NB4 (cell line): ENCODE measurements at regions not wholly inside any gene's neighbourhood (a gene's known extent, or its start where the extent isn't known, plus 50 kb on each side); places are given as distances from the start of the nearest gene placed in this dataset.

Experiments
- DNase-seq: peaks from one replicate; pipeline ENCODE4 v3.0.0; 2010; ENCODE audit warnings: low read depth
- H3K4me3 ChIP-seq: one replicate; pipeline ENCODE4 v1.5.1; 2011; ENCODE audit warnings: mild to moderate bottlenecking, low read depth, low read length, moderate library complexity
- MYC ChIP-seq: IDR thresholded peaks from 2 replicates; pipeline ENCODE4 v1.6.1; 2011; ENCODE audit warnings: low read depth, low read length
- POLR2A ChIP-seq: IDR thresholded peaks from 2 replicates; pipeline ENCODE4 v1.6.1; 2011; ENCODE audit warnings: mild to moderate bottlenecking; ENCODE audit not compliant: insufficient read length; ENCODE audit errors: extremely low read depth
- TF ChIP-seq, protein P1 (sequence below): IDR thresholded peaks from 2 replicates; pipeline ENCODE4 v1.6.1; 2011; ENCODE audit warnings: low read depth, low read length
- TF ChIP-seq, protein P2 (sequence below): IDR thresholded peaks from one replicate; pipeline ENCODE4 v1.5.1; 2012; ENCODE audit warnings: low read depth, low read length

DNA sequence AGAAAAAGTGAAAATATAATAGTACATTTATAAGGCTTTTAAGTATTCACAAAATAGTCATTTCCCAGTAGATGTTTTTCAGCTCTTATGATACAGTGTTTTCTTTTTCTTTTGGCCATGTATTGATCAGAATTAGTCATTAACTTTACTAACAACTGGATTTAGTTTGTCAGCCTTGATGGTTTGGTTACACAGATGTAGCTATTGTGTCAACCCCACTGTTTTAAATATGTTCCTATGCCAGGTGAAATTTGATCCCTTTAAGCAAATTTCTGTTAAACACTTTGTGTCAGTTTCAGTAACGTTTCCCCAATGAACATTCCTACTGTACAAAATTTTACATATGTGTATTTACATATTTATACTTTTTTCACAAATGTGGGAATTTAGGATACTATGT, 261.5 kb upstream of the STARD13 start:
- TF ChIP-seq, protein P1, sequence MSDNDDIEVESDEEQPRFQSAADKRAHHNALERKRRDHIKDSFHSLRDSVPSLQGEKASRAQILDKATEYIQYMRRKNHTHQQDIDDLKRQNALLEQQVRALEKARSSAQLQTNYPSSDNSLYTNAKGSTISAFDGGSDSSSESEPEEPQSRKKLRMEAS = no peak
- TF ChIP-seq MYC = no peak
- no peak for TF ChIP-seq POLR2A
- DNase-seq = no peak
- no peak overlapping the region for H3K4me3 ChIP-seq

DNA sequence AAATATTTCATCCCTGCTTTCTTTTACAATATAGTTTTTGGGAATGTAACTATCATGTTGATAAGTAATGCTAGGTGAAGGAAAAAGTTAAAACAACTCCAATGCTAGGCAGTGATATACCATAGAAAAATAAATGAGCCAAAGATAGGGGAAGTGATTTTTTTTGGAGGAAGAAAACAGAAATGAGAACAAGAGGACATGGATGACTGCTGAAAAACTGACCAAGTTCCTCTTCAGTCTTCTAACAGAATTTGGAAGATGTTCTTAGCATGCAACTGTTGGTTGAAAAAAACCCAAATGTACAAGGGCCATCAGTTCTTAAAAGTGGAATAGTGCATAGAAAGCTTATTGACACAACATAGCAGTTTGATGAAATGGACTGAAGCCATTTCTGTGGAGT, 262.5 kb upstream of the STARD13 start:
- no peak overlapping the region for H3K4me3 ChIP-seq
- peak; percentile 11 for DNase-seq
- TF ChIP-seq, protein P2, sequence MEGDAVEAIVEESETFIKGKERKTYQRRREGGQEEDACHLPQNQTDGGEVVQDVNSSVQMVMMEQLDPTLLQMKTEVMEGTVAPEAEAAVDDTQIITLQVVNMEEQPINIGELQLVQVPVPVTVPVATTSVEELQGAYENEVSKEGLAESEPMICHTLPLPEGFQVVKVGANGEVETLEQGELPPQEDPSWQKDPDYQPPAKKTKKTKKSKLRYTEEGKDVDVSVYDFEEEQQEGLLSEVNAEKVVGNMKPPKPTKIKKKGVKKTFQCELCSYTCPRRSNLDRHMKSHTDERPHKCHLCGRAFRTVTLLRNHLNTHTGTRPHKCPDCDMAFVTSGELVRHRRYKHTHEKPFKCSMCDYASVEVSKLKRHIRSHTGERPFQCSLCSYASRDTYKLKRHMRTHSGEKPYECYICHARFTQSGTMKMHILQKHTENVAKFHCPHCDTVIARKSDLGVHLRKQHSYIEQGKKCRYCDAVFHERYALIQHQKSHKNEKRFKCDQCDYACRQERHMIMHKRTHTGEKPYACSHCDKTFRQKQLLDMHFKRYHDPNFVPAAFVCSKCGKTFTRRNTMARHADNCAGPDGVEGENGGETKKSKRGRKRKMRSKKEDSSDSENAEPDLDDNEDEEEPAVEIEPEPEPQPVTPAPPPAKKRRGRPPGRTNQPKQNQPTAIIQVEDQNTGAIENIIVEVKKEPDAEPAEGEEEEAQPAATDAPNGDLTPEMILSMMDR = no peak
- TF ChIP-seq, protein P1 = no peak
- TF ChIP-seq POLR2A (no peak), MYC (no peak)

DNA sequence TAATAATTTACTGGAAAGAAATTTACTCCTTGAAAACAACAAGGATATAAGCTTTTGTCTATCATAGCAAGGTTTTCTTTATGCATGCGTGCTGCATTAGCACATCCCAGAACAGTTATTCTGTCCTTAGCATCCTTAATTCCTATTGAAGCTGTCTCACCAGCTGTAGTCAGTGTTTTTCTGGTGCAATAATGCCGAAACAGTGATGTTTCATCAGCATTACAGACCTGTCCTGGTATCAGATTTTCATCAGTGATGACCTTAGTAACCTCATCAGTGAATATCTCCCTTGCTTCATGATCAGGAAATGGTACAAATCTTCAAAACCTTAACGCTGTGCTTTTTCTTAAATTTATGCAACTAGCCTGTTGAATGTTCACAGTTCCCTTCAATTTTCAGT, 264.7 kb upstream of the STARD13 start:
- no peak overlapping the region for H3K4me3 ChIP-seq
- no peak for TF ChIP-seq MYC
- TF ChIP-seq POLR2A = no peak
- TF ChIP-seq, protein P2 = no peak
- TF ChIP-seq, protein P1 = no peak
- DNase-seq = no peak

DNA sequence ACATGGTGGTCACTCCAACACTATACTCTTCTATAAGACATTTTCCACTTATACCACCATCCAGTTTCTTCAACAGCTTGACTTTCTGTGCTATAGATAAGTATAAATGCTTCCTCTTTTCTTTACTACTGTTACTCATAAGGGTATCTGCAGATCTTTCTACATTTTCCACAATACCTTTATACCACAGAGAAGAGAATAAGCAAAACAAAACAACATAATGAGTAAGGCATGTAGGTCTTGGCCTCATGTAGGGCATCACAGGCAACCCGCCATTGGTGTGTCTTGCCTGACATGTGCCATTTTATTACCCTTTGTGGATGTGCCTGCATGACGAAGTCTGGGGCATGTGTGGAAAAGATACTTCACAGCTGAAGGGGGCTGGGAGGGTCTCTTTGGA, 265.3 kb upstream of the STARD13 start:
- H3K4me3 ChIP-seq = no peak overlapping the region
- TF ChIP-seq, protein P2 = no peak
- TF ChIP-seq MYC (no peak), POLR2A (no peak)
- TF ChIP-seq, protein P1 = no peak
- no peak for DNase-seq

DNA sequence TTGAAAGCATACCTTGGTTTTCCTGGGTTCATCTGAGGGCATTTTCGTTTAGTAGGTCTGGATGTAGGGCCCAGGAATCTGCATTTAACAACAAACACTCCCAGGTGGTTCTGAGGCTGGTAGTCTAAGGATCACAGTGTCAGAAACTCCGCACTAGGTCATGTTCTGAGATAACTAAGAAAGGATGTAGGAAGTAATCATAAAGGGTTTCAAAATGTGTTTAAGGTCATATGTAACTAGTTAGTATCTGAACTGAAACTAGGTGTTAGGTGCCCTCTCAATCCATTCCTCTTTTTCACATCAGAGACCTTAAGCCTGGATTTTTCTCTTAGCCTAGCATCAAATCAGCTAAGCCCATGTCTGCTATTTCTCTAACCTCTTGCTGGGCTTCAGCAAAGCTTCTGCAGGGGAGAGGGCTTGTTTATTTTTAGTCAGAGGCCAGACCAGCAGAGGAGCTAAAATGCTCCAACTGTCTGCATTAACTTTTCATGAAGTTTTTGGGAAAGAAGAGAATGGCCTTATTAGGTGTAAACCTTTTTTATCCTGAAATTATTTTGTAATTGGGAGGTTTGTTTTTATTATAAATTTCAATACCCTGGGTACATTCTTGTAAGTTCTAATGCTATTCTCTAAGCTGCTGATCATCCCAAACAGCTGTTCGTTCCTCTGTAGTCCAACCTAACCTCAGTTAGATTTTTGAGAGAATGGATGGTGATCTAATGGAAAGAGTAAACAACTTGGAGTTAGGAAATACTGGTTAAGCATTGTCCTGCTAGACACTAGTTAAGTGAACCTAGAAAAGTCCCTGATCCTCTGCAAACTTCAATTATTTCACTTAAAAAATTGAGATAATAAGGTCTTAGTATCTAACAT, 262.8 kb upstream of the RFC3 start:
- TF ChIP-seq, protein P1 = no peak
- TF ChIP-seq POLR2A (no peak), MYC (no peak)
- TF ChIP-seq, protein P2 = no peak
- H3K4me3 ChIP-seq = no peak overlapping the region
- DNase-seq = no peak

DNA sequence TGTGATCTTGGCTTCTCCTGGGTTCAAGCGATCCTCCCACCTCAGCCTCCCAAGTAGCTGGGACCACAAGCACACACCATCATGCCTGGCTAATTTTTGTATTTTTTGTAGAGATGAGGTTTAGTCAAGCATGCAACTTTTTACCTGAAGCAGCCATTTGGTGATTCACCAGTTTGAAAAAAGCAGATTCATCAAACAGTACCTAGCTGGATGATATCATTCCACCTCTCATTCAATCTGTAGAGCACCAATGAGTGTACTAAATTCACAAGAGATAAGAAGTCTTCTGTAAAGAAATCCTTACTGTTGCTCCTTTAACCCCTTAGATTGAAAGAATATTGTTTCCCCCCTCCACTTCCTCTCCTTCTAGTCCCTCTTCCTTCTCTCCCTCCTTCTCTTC, 261.1 kb upstream of the RFC3 start:
- H3K4me3 ChIP-seq = no peak overlapping the region
- TF ChIP-seq, protein P2 = no peak
- TF ChIP-seq, protein P1 = no peak
- no peak for TF ChIP-seq POLR2A
- TF ChIP-seq MYC = no peak
- DNase-seq = no peak
